NCI-H2107 treated with DMSO at 0.1 percent for 48 hours (cell line): ENCODE measurements at regions not wholly inside any gene's neighbourhood (a gene's known extent, or its start where the extent isn't known, plus 50 kb on each side); places are given as distances from the start of the nearest gene placed in this dataset.

Source experiments
- DNase-seq: peaks from one replicate; lab custom pipeline; 2025; ENCODE audit not compliant: unreplicated experiment; lab: John Stamatoyannopoulos, UW

- no peak for DNase-seq
Observed at GRCh38 chr5:2391021-2391420, 360.5 kb downstream of the IRX2 start.

- DNase-seq, result no peak
Observed at GRCh38 chr5:2388571-2388970, 362.9 kb downstream of the IRX2 start.

- no peak for DNase-seq
Observed at GRCh38 chr5:2387634-2388325, 363.7 kb downstream of the IRX2 start.

- DNase-seq, result no peak
Observed at GRCh38 chr5:2387250-2387633, 364.2 kb downstream of the IRX2 start.

- DNase-seq, result no peak
Observed at GRCh38 chr5:2385818-2386217, 365.7 kb downstream of the IRX2 start.

- DNase-seq, result peak; percentile 46
Observed at GRCh38 chr5:2383698-2384065, 367.8 kb downstream of the IRX2 start.

GRCh38 chr5:2382776-2383697, 368.4 kb downstream of the IRX2 start:
- no peak for DNase-seq

GRCh38 chr5:2381861-2382260, 369.6 kb downstream of the IRX2 start:
- DNase-seq, result no peak

- DNase-seq, result no peak
Observed at GRCh38 chr5:2381070-2381469, 370.4 kb downstream of the IRX2 start.

- DNase-seq, result no peak
Observed at GRCh38 chr5:2378976-2379375, 372.5 kb downstream of the IRX2 start.

GRCh38 chr5:2378108-2378507, 373.4 kb downstream of the IRX2 start:
- DNase-seq, result no peak

GRCh38 chr5:2376486-2376885, 375.0 kb downstream of the IRX2 start:
- no peak for DNase-seq

- DNase-seq, result peak; percentile 82
Observed at GRCh38 chr5:2375757-2376250, 375.7 kb downstream of the IRX2 start.

GRCh38 chr5:2375291-2375690, 376.2 kb downstream of the IRX2 start:
- DNase-seq, result no peak

GRCh38 chr5:2374703-2375102, 376.8 kb downstream of the IRX2 start:
- DNase-seq, result no peak

GRCh38 chr5:2373631-2374030, 377.8 kb downstream of the IRX2 start:
- DNase-seq, result no peak

GRCh38 chr5:2371419-2371710, 380.1 kb downstream of the IRX2 start:
- no peak for DNase-seq

- DNase-seq, result no peak
Observed at GRCh38 chr5:2370626-2371418, 380.7 kb downstream of the IRX2 start.

GRCh38 chr5:2369178-2369577, 382.3 kb downstream of the IRX2 start:
- no peak for DNase-seq

- DNase-seq, result no peak
Observed at GRCh38 chr5:2366816-2367215, 384.7 kb downstream of the IRX2 start.

GRCh38 chr5:2357309-2357708, 394.2 kb downstream of the IRX2 start:
- no peak for DNase-seq

- DNase-seq, result no peak
Observed at GRCh38 chr5:2355859-2356258, 395.6 kb downstream of the IRX2 start.
